ENCODE measurements at regions not wholly inside any gene's neighbourhood (a gene's known extent, or its start where the extent isn't known, plus 50 kb on each side); places are given as distances from the start of the nearest gene placed in this dataset.

DNA sequence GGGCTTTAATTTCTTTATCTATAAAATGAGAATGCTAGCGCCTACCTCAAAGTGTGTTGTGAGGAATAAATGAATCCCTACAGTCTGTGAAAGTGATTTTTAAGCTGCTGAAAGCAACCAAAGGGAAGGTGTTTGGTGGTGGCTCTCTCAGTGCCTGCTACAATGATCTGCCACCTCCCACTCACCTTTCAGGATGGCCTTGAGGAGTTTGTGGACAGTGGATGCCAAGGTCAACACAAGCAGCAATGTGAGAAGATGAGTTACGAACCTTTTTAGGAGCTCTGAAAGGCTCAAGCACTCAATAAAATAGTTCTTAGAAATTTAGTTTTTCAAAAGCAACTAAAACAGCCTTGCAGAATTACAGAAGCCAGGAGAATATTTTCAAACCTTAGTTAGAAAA lies 176.6 kb upstream of the DPT start:
- TF ChIP-seq POLR2AphosphoS5 (IDR thresholded peaks at IDR 0.05; ENCODE audit: low read depth, low read length): no peak
- no peak for TF ChIP-seq POLR2A (IDR thresholded peaks at IDR 0.05; ENCODE audit: low read depth, low read length)
- TF ChIP-seq TAF1 (IDR thresholded peaks at IDR 0.05; ENCODE audit: low read depth, low read length): no peak
- no peak for TF ChIP-seq SPI1 (IDR thresholded peaks at IDR 0.05; ENCODE audit: low read depth, low read length)
- no peak for TF ChIP-seq POU2F2 (IDR thresholded peaks at IDR 0.05; ENCODE audit: low read depth, low read length)
- TF ChIP-seq PAX5 (IDR thresholded peaks at IDR 0.05; ENCODE audit: insufficient read depth, low read length, severe bottlenecking): no peak
